Left renal pelvis (tissue), 4 donors: ENCODE measurements at regions not wholly inside any gene's neighbourhood (a gene's known extent, or its start where the extent isn't known, plus 50 kb on each side); places are given as distances from the start of the nearest gene placed in this dataset.

Experiments
- DNase-seq, 4 donors: peaks; one replicate each; pipeline ENCODE4 v3.0.0-alpha.2; 2013; ENCODE audit warnings: low read depth in 4 of 4, low spot score in 3 of 4

DNA sequence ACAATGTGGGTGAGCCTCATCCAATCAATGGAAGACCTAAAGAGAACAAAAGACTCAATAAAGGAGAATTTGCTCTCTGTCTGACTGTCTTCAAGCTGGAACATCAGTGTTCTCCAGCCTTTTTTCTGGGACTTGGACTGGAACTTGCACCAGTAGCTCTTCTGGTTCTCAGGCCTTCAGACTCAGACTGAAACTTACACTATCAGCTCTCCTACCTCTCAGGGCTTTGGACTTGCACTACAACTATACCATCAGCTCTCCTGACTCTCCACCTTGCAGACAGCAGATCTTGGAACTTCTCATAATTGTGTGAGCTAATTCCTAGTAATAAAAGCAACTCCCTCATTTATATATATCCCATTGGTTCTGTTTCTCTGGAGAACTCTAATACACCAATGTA is 185.9 kb downstream of the SMIM20 start:
- no peak for DNase-seq

DNA sequence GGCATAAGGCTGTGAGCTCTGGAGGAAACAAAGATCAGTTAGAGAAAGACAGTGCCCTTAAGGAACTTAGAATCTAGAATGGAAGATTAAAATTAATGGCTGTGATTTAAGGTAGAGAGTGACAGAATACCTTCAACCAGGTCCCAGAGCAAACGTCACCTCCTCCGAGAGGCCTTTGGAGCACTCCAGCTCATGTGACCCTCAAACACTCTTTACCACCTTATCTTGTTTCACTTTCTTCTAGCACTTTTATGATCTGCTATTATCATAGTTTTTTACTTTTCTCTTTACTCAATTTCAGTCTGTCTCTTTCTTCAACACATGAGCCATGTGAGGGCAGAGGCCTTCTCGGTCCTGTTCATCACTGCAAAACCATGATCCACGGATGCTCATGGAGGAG is 187.0 kb downstream of the SMIM20 start:
- DNase-seq = no peak

DNA sequence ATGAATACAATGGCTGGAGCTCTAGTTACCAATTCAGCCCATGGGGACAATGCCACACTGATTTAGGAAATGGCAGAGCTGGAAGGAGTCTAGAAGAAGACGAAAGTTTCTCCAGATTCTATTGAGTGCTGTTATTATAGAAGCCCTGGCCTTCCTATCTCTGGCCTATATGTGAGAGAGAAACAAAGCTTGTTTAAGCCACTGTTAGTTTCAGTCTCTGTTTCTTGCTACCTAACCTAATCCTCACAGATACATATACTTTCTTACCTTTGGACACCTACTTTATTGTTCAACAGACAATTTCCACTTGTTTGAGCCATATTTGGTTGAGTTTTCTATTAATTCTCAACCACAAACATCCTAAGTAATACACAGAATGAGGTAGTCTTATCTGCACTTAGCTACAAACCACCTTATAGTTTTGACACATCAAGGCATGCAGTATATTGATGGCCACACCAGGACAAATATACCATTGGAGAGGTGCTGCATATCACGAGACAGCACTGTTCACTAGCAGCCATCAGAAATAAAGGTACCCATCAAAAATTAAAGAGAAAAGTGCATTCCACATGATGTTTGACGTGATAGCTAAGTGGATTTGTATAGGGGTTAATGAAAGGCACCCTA is 190.2 kb downstream of the SMIM20 start:
- no peak for DNase-seq

DNA sequence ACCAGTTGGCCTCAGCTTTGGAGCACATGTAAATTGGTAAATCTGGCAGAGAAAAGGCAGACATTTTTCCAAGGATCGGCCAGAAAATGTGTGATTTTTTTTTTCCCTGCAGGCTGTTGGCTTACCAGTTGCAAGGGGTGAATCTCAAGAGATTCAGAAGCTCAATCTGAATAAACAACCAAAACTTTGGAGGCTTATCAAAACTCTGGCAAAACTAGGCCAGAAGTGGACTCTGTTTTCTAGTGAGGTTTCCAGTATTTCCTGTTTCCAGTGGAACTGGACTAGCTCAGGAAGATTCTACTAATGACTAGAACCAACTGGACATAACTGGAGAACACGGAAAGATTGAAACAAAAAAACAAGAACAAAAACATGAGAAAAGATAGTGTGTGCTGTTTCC is 191.3 kb downstream of the SMIM20 start:
- DNase-seq = no peak

DNA sequence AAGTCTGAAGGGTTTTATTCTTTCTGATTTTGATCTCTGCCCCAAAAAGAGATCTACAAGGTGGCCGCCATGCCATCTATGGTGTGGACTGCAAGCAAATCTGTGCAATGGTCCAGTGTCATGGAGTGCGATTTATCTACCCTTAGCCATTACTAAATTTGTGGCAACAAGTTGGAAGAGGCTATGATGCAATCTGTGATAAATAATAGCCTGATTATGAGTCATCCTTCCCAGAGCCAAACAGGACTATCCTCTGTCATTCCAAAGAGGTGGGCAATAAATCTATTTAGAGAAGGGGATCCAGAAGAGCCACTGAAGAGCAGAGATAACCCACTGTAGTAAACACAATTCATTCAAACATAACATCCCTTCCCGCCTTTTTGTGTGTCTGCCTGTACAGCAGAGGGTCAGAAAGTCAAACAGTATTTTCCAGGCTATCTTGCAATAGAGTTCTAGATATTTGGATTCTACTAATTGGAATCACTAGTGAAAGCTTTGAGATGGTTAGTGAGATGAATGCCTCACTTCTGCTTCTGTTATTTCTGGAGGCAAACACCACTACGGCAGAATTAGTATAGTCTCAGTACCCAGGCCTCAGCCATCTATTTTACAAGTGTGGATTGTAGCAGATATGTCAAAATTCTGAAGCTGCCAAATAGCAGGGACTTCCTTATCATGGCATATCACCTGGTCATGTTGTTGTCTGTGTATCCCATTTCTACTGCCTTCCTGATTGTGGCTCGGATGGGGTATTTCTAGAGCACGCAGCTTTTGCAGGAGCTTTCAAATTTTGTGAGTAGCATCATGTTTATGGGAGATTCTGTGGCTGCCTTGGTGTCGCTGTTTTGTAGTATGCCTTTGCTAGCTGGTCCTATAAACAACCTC is 192.0 kb downstream of the SMIM20 start:
- no peak for DNase-seq

DNA sequence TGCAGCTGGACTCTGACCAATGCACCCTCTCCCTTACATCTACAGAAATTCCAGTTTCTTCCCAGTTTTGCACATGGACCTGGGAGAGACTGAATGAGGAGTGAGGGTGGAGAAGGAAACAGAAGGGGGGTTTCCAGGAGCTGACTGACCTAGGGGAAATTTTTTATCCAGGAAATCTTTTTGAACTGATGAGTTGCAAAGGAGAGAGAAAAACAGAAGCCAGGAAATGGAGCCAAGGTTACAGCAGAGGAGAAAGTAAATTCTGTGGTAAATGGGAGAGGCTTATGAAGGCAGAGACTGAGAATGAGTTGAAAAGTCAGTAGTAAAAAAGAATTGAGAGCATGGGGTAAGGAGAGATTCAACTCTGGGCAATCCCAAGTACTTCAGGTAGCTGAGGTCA is 192.8 kb downstream of the SMIM20 start:
- DNase-seq = no peak

DNA sequence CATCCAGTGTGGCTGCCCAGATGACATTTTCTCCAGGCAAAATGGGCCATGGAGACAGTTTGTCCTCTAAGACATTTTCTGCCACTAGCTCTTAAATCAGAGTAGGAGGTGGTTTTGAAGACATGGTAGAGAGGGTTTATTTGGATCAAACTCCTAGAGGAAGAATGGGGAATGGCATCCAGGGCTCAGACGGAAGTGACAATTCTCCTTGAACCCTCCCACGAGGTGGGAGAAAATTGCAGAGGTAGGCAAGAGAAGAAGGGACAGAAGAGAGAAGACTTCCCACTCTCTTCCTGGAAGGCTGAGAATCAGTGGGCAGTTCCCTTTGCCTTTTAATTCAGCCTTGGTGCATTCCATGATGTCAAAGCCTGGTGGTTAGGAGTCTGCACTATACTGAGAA is 194.0 kb downstream of the SMIM20 start:
- no peak for DNase-seq

DNA sequence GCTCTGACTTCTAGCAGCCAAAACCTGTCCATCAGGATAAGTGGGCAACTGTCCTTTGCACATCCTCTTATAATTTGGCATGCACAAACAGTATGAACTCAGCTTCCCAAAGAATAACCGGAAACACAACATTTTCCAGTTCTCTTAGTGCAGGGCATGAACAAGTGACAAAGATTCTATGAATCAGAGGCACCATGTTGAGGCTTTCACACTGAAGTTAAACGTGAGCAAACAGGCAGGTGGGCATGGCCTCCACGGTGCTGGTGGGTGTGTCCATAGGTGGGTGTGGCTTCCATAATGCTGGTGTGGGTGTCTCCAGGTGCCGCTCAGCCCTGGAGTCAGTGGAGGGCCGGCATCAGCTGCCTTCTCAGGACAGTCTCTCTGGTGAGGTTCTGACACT is 196.5 kb downstream of the SMIM20 start:
- DNase-seq = no peak

DNA sequence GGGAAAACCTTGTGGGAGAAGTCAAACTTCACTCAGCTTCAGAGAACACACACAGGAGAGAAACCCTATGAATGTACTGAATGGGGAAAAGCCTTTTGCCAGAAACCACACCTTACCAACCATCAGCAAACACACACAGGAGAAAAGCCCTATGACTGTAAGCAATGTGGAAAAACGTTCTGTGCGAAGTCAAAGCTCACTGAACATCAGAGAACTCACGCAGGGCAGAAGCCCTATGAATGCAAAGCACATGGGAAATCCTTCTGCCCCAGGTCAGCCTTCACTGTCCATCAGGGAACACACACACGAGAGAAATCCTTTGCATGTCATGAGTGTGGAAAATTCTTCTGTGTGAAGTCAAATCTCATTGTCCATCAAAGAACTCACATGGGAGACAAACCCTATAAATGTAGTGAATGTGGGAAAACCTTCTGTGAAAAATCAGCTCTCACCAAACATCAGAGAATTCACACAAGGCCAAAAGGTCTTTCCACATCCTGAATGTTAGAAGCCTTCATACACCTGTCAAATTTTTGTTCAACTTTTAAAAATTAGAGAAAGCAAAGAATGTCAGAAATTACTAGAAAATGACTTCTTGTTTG is 199.4 kb downstream of the SMIM20 start:
- DNase-seq = no peak

DNA sequence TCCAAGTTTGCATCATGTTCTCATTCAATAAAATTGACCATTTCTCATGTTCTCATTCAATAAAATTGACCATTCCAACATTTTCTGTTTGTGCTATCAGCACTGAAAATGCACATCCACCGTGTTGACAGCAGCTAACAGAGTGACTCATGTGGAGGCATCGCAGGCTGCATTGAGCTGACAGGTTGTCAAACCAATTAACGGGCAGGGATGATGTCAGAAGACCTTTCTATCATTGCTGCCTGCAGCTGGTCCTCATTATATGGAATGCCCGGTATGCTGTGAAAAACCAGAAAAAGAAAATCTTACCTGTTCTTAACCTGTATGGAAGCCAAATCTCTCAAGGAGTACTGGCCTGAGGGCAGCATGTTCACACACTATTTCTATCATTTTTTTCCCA is 202.0 kb downstream of the SMIM20 start:
- no peak for DNase-seq

DNA sequence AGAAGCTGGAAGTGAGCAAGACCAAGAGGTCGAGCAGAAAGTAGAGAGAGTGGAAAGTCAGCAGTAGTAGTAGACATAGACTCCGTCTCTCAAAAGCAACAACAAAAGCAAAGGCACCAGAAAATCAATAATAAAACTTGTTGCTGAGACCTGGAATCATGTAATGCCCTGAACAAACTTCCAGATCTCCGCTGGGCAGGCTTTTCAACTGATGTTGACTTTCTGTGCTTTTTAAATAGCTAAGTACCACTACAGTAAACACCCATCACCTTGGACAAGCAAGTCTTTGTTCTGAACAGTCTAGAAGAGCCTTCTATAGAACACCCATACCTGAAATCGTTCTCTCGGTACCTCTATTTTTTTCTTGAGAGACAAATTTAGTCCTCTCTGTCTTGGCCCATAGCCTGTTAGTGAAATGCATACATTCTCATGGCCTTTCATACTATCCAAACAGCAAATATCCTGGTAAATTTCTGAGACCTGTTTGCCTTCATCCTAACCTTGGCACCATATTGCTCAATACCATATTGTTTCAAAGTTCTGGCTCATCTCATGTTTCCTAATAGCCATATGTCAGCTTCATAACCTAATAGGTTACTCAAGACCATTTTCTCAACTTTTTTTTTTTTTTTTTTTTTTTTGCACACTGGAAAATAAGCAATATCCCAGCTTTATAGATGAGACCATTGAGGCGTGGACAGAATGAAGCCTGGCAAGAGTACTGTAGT is 200.6 kb upstream of the RBPJ start:
- DNase-seq = no peak

DNA sequence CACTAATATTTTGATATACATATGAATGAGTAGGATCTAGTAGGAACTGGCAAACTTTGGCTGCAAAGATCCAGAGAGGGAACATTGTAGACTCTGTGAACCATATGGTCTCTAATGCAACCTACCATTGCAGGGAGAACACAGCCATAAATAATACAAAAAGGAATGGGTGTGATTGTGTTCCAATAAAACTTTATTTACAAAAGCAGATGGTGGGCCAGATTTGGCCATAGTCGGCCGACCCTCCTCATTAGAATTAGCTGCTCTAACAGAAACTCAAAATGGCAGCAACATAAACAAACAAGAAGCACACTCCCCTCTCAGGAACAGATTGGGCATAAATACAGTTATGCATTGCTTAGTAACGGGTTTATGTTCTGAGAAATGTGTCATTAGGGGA is 198.1 kb upstream of the RBPJ start:
- DNase-seq = no peak

DNA sequence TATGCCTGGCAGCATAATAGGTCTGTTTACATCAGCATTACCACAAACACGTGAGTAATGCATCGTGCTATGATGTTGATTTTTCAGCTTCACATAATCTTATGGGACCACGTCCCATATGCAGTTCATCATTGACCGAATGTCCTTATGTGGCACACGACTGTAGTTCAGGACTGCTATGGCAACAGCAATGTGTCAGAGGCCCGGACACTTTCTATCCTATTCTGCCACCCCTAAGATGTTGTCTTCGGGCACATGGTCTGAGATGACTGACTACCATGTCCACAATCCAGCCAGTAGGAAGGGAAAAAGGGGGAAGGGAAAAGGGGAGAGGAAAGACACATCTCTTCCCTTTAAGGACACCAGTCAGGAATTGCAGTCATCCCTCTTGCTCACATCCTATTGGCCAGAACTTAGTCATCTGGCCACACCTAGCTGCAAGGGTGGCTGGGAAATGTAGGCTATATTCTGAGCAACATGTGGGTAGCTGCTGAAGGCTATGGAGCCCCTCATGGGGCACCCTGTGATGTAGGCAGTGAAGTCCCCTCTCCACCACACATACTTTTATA is 196.0 kb upstream of the RBPJ start:
- no peak for DNase-seq

DNA sequence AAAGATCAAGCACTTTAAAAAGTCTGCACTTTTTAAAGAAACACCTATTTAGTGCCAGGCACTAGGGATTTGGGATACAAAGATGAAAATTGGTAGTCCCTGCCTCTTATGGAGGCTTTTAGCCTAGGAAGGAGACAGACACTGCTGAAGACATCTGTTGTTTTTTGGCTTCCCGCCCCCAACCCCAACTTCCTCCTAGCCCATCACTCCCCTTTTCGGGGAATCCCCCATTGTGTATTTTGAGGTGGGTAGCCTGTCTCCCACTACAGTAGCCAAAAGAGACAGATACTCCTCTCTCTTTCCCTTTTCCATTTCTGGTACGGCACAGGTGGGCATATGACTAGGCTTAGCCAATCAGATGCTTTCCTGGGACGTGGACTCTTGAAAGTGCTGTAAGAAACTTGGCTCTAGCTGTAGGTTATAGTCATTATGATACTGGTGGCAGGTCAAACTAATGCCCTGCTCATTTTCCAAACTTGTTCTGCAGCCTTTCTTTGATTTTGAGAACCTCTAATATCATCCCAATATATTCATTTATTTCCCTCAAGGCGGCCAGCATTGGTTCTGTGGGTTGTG is 194.6 kb upstream of the RBPJ start:
- no peak for DNase-seq

DNA sequence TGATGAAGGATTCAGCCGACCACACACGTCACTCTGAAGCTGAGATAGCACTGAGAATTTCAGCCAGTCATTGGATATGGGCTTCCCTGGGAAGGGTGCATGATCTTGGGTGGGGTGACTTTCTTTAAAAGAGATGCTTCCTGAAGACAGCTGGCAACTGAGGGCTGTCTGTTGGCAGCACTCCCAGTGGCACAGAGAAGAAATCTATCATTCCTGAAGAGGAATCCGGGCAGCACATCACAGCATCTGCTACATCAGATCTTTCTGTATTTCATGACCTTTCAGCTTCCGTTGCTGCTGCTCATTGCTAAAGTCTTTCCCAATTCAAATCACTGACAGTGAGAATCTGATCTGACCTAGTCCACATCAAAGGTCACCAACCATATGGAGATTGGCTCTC is 193.8 kb upstream of the RBPJ start:
- DNase-seq = no peak

DNA sequence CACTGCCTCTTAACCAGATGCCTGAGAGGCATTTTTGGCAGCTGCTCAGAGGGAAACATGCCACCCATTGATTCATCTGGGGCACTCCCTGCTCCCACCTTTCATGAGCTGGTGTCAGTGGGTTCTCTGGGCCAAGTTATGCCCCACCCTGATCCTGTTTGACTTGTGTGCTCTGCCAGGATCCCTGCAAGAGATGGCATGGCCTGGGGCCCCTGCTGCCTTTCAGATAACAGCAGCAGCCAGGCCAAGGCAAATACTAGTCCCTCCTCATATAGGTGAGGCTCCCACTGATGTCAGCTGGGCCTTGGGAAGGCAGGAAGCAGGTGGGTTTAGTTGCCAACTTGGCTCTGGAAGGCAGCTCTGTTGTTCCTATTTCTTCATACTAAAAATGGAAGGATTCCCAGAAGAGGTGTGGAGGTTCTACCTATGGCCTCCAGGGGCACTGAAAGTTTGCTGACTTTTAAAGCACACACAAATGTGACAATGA is 192.9 kb upstream of the RBPJ start:
- no peak for DNase-seq

DNA sequence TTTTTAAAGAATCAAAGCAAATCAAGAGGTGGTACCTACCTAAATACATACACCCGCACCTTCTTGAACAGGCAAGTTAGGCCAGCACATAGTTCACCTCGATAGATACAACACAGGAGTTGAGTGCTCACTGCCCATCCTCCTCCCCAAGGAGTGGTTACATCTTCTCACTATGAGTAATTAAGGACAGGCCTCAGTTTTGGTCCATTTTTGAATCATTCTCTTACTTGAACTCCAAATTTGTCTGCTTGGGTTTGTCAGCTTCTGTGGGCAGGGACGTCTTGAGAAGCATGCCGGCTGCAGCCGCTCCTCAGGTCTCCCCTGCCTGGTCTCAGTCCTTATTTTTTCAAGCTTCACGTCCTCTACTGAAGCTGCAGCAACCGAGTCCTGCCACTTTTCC is 190.6 kb upstream of the RBPJ start:
- no peak for DNase-seq

DNA sequence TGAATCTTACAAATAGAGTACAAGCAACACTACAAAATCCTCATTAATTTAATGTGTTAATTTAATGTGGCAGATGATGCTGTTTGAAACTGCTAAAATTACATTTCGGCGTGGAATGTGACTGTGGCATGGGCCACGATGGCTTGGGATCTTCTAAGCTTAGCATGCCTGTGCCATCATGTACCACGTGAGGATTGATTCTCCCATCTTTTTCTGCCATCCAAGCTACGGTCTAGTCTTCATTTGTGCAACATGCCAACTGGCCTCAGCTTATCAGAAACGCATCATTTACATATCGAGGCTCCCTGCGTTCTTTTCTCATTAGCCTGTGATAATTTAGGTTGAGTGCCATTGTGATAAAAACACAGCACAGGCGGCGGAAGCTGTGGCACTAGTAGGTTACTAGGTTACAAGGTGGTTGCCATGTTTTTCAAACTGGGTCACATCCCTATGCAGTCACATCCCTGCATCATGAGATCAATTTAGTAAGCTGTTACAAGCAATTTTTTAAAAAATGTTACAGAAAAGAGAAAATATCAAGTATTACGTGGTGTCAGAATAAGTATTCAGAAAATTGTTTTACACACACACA is 189.9 kb upstream of the RBPJ start:
- DNase-seq = no peak

DNA sequence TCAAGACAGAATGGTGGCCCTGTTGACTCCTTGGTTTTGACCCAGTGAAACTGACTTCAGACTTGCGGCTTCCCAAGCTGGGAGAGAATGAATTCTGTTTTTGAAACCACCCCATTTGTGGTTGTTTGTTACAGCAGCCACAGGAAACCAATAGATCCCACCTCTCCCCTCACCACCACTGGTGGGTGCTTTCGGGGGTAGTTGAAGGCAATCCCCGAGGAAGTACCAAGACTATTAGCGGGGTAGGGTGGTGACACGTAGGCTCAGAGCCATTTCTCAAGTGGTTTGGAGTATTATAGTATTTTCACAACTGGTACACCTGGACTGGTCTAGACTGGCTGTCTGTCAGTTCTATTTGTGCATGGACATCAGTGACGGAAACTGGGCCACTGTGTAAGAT is 189.1 kb upstream of the RBPJ start:
- no peak for DNase-seq

DNA sequence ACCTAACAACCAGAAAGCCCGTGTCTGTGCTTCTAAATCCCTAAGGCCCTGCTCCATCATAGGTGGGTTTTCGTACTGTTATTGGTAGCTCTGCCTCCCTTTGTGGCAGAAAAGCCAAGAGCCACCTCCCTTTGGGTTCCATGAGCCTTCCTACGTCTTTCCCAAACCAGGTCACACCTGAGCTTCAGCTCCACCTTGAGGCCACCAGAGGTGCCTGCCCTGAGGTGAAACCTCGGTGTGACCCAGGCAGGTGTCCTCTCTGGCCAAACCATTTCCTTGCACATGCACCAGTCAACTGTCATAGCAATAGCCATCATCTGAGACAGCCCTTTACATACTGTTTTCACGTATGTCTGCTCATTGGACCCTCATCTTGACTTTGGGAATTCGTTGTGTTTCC is 188.0 kb upstream of the RBPJ start:
- DNase-seq = no peak
